Ovary (tissue), 7 donors: ENCODE measurements at regions not wholly inside any gene's neighbourhood (a gene's known extent, or its start where the extent isn't known, plus 50 kb on each side); places are given as distances from the start of the nearest gene placed in this dataset.

ENCODE experiments used
- DNase-seq, 5 donors: peaks; one replicate each; pipeline ENCODE4 v3.0.0-alpha.2; 2019 to 2020
- H3K27ac ChIP-seq, 2 donors: fragments of 200-600 bp; one replicate each; pipeline versions ENCODE4 v1.5.1 to v1.8.0; 2019 to 2022
- H3K27me3 ChIP-seq: fragments of 200-600 bp; one replicate; pipeline ENCODE4 v1.8.0; 2022
- H3K36me3 ChIP-seq: fragments of 200-600 bp; sonication (generic); one replicate; pipeline ENCODE4 v1.5.1; 2019
- H3K4me1 ChIP-seq: one replicate; pipeline ENCODE4 v1.8.1; 2013; ENCODE audit warnings: mild to moderate bottlenecking, moderate library complexity; ENCODE audit not compliant: insufficient read depth
- H3K4me3 ChIP-seq: fragments of 200-600 bp; sonication (generic); one replicate; pipeline ENCODE4 v1.5.1; 2017
- H3K9me3 ChIP-seq, 2 donors: fragments of 200-600 bp in 1 of 2; sonication (generic) in 1 of 2; one replicate each; pipeline versions ENCODE4 v1.5.1 to v1.8.1; 2013 to 2019; ENCODE audit warnings: mild to moderate bottlenecking in 1 of 2, moderate library complexity in 1 of 2
- CTCF ChIP-seq, 3 donors: fragments of 450-650 bp in 2 of 3; fragments of 200-600 bp in 1 of 3; IDR thresholded peaks; one replicate each; pipeline versions ENCODE4 v1.5.1 to v1.8.0; 2016 to 2022; ENCODE audit warnings: antibody characterized with exemption in 3 of 3, mild to moderate bottlenecking in 1 of 3
- EP300 ChIP-seq: sonication (generic); formaldehyde crosslinking; IDR thresholded peaks from one replicate; pipeline ENCODE4 v1.6.1; 2017; ENCODE audit warnings: antibody characterized with exemption
- POLR2A ChIP-seq: fragments of 450-650 bp; IDR thresholded peaks from one replicate; pipeline ENCODE4 v1.6.1; 2017; ENCODE audit warnings: antibody characterized with exemption, mild to moderate bottlenecking, moderate library complexity
- WGBS, 3 donors: extraction: QIAGEN DNeasy Blood & Tissue Kit in 1 of 3; methylation state at CpG; one replicate each; pipeline versions ENCODE4 v1.1.5 to v1.1.7; 2013 to 2017; 5-methylcytosine and 5-hydroxymethylcytosine counted together
- intact Hi-C, 4 donors: fragments of 100-400 bp; cut with DNase I; formaldehyde crosslinking; loops; one replicate each; pipeline versions ENCODE4 v1.11.0 to v1.15.1; 2022 to 2023
- donor health status: DM: no; HTN: no; CAD: no; lungs with moderate emphysema.
- donor health status: DM: no; HTN: no; CAD: no.
- donor health status: Bipolar disorder and iron deficiency.
- donor health status: DM: no; HTN: no; CAD: no.
- donor health status: DM: yes; HTN: yes; CAD: no.

GRCh38 chr4:27574743-27575142 is 714.1 kb downstream of the STIM2 start:
- H3K27me3 ChIP-seq, result no peaks in the 10 kb centered on the region
- TF ChIP-seq CTCF (IDR thresholded peaks at IDR 0.05), result no peak
- DNase-seq, result no peak
- H3K36me3 ChIP-seq, result no peaks in the 10 kb centered on the region
- 70 to 92% (median 90%) methylated on average over 5 of the region's 5 CpGs for WGBS, 3 donors
- no peak overlapping the region for H3K4me3 ChIP-seq
- no peaks in the 10 kb centered on the region for H3K4me1 ChIP-seq
- H3K27ac ChIP-seq, result no peak overlapping the region
- H3K9me3 ChIP-seq, result no peaks in the 10 kb centered on the region
- intact Hi-C loops, result no loop called here

GRCh38 chr4:27577951-27578350 is 717.3 kb downstream of the STIM2 start:
- Histone ChIP-seq H3K4me1 (no peaks in the 10 kb centered on the region), H3K4me3 (no peak overlapping the region), H3K36me3 (no peaks in the 10 kb centered on the region), H3K27me3 (no peaks in the 10 kb centered on the region), H3K27ac (no peak overlapping the region), H3K9me3 (no peaks in the 10 kb centered on the region)
- no peak for DNase-seq
- intact Hi-C loops, result no loop called here
- WGBS, 3 donors, result 61 to 77% (median 64%) methylated on average over 2 of the region's 2 CpGs
- TF ChIP-seq CTCF (IDR thresholded peaks at IDR 0.05), result no peak
- no peak for TF ChIP-seq EP300
- TF ChIP-seq POLR2A, result no peak

GRCh38 chr4:27592738-27593137 is 732.1 kb downstream of the STIM2 start:
- Histone ChIP-seq H3K27me3 (no peaks in the 10 kb centered on the region), H3K36me3 (no peaks in the 10 kb centered on the region), H3K27ac (no peak overlapping the region), H3K9me3 (no peaks in the 10 kb centered on the region), H3K4me1 (no peaks in the 10 kb centered on the region), H3K4me3 (no peak overlapping the region)
- 60 to 68% (median 63%) methylated on average over 6 of the region's 6 CpGs for WGBS, 3 donors
- DNase-seq, result no peak
- intact Hi-C loops, result no loop called here
- TF ChIP-seq POLR2A (no peak), CTCF (IDR thresholded peaks at IDR 0.05) (no peak), EP300 (no peak)

- Histone ChIP-seq H3K9me3 (no peaks in the 10 kb centered on the region), H3K4me3 (no peak overlapping the region), H3K27ac (no peak overlapping the region), H3K27me3 (no peaks in the 10 kb centered on the region), H3K36me3 (no peaks in the 10 kb centered on the region), H3K4me1 (no peaks in the 10 kb centered on the region)
- 76 to 78% (median 76%) methylated on average over 5 of the region's 5 CpGs for WGBS, 3 donors
- no peak for TF ChIP-seq CTCF (IDR thresholded peaks at IDR 0.05)
- no peak for TF ChIP-seq POLR2A
- TF ChIP-seq EP300, result no peak
- DNase-seq, result no peak
- intact Hi-C loops, result no loop called here
Observed at GRCh38 chr4:27594922-27595321, 734.3 kb downstream of the STIM2 start.
